ENCODE measurements at regions not wholly inside any gene's neighbourhood (a gene's known extent, or its start where the extent isn't known, plus 50 kb on each side); places are given as distances from the start of the nearest gene placed in this dataset.
"Not testable (repeated sequence)": the region's sequence is repeated elsewhere in the genome, so short reads cannot be mapped to it uniquely, and the experiment has no call there.

GRCh38 chr20:54928564-54928963 lies 453.2 kb downstream of the DOK5 start:
- peaks cover 0 to 8% (median 0%) of the 10 kb centered on the region in 3 donors for H3K36me3 Mint-ChIP-seq
- no peak overlapping the region for H3K4me3 Mint-ChIP-seq
- H3K9me3 Mint-ChIP-seq: peaks cover 3 to 29% (median 11%) of the 10 kb centered on the region in 9 donors
- H3K4me1 Mint-ChIP-seq: no peaks in the 10 kb centered on the region
- peaks cover 0 to 9% (median 0%) of the 10 kb centered on the region in 5 donors for H3K27me3 Mint-ChIP-seq
- H3K27ac Mint-ChIP-seq: no peak overlapping the region
- DNase-seq: no peak
- ATAC-seq: no peak
- POLR2A ChIA-PET: no interaction called here

GRCh38 chr20:54922636-54923035 lies 447.2 kb downstream of the DOK5 start:
- peaks cover 0 to 17% (median 4%) of the 10 kb centered on the region in 9 donors for H3K9me3 Mint-ChIP-seq
- POLR2A ChIA-PET: no interaction called here
- ATAC-seq: no peak
- no peak overlapping the region for H3K27ac Mint-ChIP-seq
- H3K27me3 Mint-ChIP-seq: peaks cover 0 to 5% (median 0%) of the 10 kb centered on the region in 5 donors
- H3K4me3 Mint-ChIP-seq: no peak overlapping the region
- H3K4me1 Mint-ChIP-seq: no peaks in the 10 kb centered on the region
- H3K36me3 Mint-ChIP-seq: no peaks in the 10 kb centered on the region
- DNase-seq: no peak

- Mint-ChIP-seq H3K4me1 (no peaks in the 10 kb centered on the region), H3K27me3 (peaks cover 0 to 5% (median 0%) of the 10 kb centered on the region in 5 donors), H3K9me3 (peaks cover 0 to 17% (median 2%) of the 10 kb centered on the region in 9 donors), H3K4me3 (no peak overlapping the region), H3K27ac (no peak overlapping the region), H3K36me3 (no peaks in the 10 kb centered on the region)
- POLR2A ChIA-PET: no interaction called here
- ATAC-seq (no peak), DNase-seq (no peak)
These were observed 446.7 kb downstream of the DOK5 start for GRCh38 chr20:54922096-54922495.

DNA sequence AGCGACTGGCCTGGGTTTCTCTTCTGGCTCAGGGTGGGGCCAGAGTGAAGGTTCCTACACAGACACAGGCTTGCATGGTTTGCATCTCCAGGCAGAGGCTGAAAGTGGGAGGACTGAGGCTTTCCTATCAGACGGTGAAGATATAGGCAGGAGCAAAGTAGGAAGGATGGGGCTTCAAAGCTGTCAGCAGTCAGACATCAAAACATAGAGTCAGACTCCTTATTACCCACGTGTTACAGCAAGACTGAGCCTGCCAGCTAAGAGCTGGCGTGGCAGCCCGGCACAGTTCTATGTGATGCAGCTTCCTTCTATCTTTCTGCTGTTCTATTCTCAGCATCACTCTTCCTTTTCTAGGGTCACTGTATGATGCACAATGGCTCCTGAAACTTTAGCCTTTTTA lies 445.1 kb downstream of the DOK5 start:
- Mint-ChIP-seq H3K36me3 (no peaks in the 10 kb centered on the region), H3K27ac (no peak overlapping the region), H3K4me3 (no peak overlapping the region), H3K4me1 (no peaks in the 10 kb centered on the region), H3K27me3 (peaks cover 0 to 3% (median 0%) of the 10 kb centered on the region in 5 donors), H3K9me3 (peaks cover 0 to 17% (median 2%) of the 10 kb centered on the region in 9 donors)
- ATAC-seq (no peak), DNase-seq (no peak)
- POLR2A ChIA-PET: no interaction called here

DNA sequence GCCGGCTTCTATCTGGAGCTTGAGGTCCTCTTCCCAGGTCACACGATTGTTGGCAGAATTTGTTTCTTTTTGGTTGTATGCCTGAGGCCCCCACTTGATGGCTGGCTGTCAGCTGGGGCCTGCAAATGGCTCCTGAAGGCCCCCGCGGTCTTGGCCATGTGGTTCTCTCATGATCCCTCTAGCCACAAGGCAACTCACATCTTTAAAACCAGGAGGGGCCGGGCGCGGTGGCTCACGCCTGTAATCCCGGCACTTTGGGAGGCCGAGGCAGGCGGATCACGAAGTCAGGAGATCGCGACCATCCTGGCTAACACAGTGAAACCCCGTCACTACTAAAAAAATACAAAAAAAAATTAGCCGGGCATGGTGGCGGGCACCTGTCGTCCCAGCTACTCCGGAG lies 443.6 kb downstream of the DOK5 start:
- H3K4me1 Mint-ChIP-seq, H3K27ac Mint-ChIP-seq, DNase-seq, H3K4me3 Mint-ChIP-seq, H3K27me3 Mint-ChIP-seq, POLR2A ChIA-PET, ATAC-seq, H3K36me3 Mint-ChIP-seq: not testable (repeated sequence)
- H3K9me3 Mint-ChIP-seq: peaks cover 0 to 16% (median 2%) of the 10 kb centered on the region in 9 donors

DNA sequence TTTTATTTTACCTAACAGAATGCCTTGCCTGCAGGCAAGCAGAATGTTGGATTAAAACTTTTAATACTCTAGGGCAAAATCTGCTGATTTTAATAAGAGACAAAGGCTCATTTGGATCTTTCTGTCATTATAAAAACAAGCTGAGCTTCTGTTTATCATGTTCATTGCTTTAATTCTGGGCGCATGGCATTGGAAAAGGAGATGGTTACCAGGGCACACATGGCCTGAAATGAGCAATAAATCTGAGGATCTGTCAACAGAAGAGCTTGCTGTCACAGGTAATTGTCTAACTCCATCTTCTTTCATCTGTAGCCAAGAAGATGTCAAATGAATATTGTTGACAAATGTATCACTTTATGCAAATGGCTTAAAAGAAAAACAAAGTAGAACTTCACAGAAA lies 439.6 kb downstream of the DOK5 start:
- ATAC-seq: no peak
- POLR2A ChIA-PET: no interaction called here
- Mint-ChIP-seq H3K27ac (no peak overlapping the region), H3K27me3 (peaks cover 0 to 3% (median 0%) of the 10 kb centered on the region in 5 donors), H3K9me3 (peaks cover 0 to 9% (median 5%) of the 10 kb centered on the region in 9 donors), H3K4me3 (no peak overlapping the region), H3K4me1 (no peaks in the 10 kb centered on the region), H3K36me3 (no peaks in the 10 kb centered on the region)
- no peak for DNase-seq

- Mint-ChIP-seq H3K27ac (no peak overlapping the region), H3K36me3 (peaks cover 0 to 2% (median 0%) of the 10 kb centered on the region in 3 donors), H3K4me1 (no peaks in the 10 kb centered on the region), H3K27me3 (peaks cover 0 to 3% (median 0%) of the 10 kb centered on the region in 5 donors), H3K4me3 (no peak overlapping the region), H3K9me3 (peaks cover 2 to 38% (median 19%) of the 10 kb centered on the region in 9 donors)
- DNase-seq (no peak), ATAC-seq (no peak)
- POLR2A ChIA-PET: no interaction called here
These were observed 434.3 kb downstream of the DOK5 start for GRCh38 chr20:54909702-54910101.

DNA sequence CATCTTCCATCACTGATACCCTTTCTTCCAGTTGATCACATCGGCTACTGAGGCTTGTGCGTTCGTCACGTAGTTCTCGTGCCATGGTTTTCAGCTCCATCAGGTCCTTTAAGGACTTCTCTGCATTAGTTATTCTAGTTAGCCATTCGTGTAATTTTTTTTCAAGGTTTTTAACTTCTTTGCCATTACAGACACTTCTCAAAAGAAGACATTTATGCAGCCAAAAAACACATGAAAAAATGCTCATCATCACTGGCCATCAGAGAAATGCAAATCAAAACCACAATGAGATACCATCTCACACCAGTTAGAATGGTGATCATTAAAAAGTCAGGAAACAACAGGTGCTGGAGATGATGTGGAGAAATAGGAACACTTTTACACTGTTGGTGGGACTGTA lies 430.7 kb downstream of the DOK5 start:
- POLR2A ChIA-PET, H3K4me3 Mint-ChIP-seq: not testable (repeated sequence)

GRCh38 chr20:54897787-54898186 lies 422.4 kb downstream of the DOK5 start:
- POLR2A ChIA-PET: no interaction called here
- DNase-seq: no peak
- no peak for ATAC-seq
- no peaks in the 10 kb centered on the region for H3K4me1 Mint-ChIP-seq
- H3K9me3 Mint-ChIP-seq: peaks cover 7 to 62% (median 17%) of the 10 kb centered on the region in 9 donors
- H3K27me3 Mint-ChIP-seq: peaks cover 0 to 1% (median 0%) of the 10 kb centered on the region in 5 donors
- H3K36me3 Mint-ChIP-seq: peaks cover 0 to 26% (median 0%) of the 10 kb centered on the region in 3 donors
- H3K4me3 Mint-ChIP-seq: no peak overlapping the region
- no peak overlapping the region for H3K27ac Mint-ChIP-seq

More for the DNA sequence above, 430.7 kb downstream of the DOK5 start:
- not testable (repeated sequence) for H3K36me3 Mint-ChIP-seq, H3K4me1 Mint-ChIP-seq, ATAC-seq, H3K27me3 Mint-ChIP-seq, H3K27ac Mint-ChIP-seq, DNase-seq
- H3K9me3 Mint-ChIP-seq: peaks cover 8 to 50% (median 19%) of the 10 kb centered on the region in 9 donors

- Mint-ChIP-seq H3K27me3 (peaks cover 0 to 4% (median 1%) of the 10 kb centered on the region in 5 donors), H3K27ac (no peak overlapping the region), H3K9me3 (peaks cover 0 to 12% (median 4%) of the 10 kb centered on the region in 9 donors), H3K36me3 (no peaks in the 10 kb centered on the region), H3K4me1 (no peaks in the 10 kb centered on the region), H3K4me3 (no peak overlapping the region)
- DNase-seq (no peak), ATAC-seq (no peak)
- POLR2A ChIA-PET: no interaction called here
These were observed 416.5 kb downstream of the DOK5 start for GRCh38 chr20:54891907-54892306.

DNA sequence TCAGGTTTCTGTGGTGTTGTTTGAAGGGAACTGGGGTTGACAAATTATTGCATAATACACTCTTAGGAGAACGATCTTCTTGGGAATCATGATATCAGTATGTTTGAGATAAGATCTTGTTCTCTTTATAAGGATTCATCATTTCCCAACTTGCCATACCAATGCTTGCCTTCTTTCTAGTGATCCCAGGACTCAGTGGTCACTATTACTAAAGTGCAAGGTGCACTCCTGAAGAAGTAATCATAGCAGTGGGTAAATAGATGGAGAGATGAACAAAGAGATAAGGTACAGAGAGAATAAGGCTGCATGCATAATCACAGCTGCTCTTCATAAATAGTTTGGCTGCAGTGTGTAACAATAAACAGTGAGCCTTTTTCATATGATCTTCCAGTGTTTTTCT lies 404.0 kb downstream of the DOK5 start:
- Mint-ChIP-seq H3K27ac (no peak overlapping the region), H3K4me1 (no peaks in the 10 kb centered on the region), H3K9me3 (peaks cover 0 to 12% (median 4%) of the 10 kb centered on the region in 9 donors), H3K27me3 (peaks cover 0 to 3% (median 1%) of the 10 kb centered on the region in 5 donors), H3K4me3 (no peak overlapping the region), H3K36me3 (no peaks in the 10 kb centered on the region)
- no peak for DNase-seq
- ATAC-seq: no peak
- POLR2A ChIA-PET: no interaction called here

- Mint-ChIP-seq H3K27ac (no peak overlapping the region), H3K36me3 (no peaks in the 10 kb centered on the region), H3K27me3 (peaks cover 0 to 3% (median 2%) of the 10 kb centered on the region in 5 donors), H3K4me3 (no peak overlapping the region), H3K4me1 (no peaks in the 10 kb centered on the region), H3K9me3 (peaks cover 0 to 20% (median 2%) of the 10 kb centered on the region in 9 donors)
- ATAC-seq: no peak
- POLR2A ChIA-PET: no interaction called here
- DNase-seq: no peak
These were observed 399.9 kb downstream of the DOK5 start for GRCh38 chr20:54875307-54875706.

GRCh38 chr20:54874718-54875117 lies 399.3 kb downstream of the DOK5 start:
- Mint-ChIP-seq H3K9me3 (peaks cover 0 to 18% (median 2%) of the 10 kb centered on the region in 9 donors), H3K27me3 (peaks cover 0 to 4% (median 2%) of the 10 kb centered on the region in 5 donors), H3K4me3 (no peak overlapping the region), H3K4me1 (no peaks in the 10 kb centered on the region), H3K36me3 (no peaks in the 10 kb centered on the region), H3K27ac (no peak overlapping the region)
- no peak for DNase-seq
- POLR2A ChIA-PET: no interaction called here
- no peak for ATAC-seq

DNA sequence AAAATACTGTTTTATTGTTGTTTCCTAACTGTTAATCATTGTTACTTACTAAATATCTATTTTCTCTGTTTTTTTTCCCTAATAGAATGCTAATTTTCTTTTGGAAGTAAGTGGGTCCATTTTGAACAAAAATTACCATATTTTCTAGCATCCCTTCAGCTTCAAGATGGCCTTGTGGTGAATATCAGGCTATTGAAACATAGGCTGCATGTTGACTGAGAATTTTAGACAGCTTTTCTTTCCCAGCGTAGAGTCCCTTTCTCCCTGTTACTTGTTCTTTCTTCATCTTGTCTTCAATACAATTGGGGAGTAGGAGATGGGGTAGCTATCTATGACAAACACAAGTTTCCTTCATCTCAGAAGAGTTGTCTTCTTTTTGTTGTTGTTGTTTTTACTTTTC lies 397.0 kb downstream of the DOK5 start:
- H3K4me3 Mint-ChIP-seq: no peak overlapping the region
- H3K9me3 Mint-ChIP-seq: peaks cover 0 to 10% (median 2%) of the 10 kb centered on the region in 9 donors
- H3K27ac Mint-ChIP-seq: no peak overlapping the region
- no peaks in the 10 kb centered on the region for H3K4me1 Mint-ChIP-seq
- POLR2A ChIA-PET: no interaction called here
- H3K36me3 Mint-ChIP-seq: no peaks in the 10 kb centered on the region
- no peak for ATAC-seq
- peaks cover 0 to 4% (median 0%) of the 10 kb centered on the region in 5 donors for H3K27me3 Mint-ChIP-seq
- DNase-seq: no peak

Measured in naive thymus-derived CD8-positive, alpha-beta T cell (primary cell).